SHP77 treated with DMSO at 0.1 percent for 48 hours (cell line): ENCODE measurements at regions not wholly inside any gene's neighbourhood (a gene's known extent, or its start where the extent isn't known, plus 50 kb on each side); places are given as distances from the start of the nearest gene placed in this dataset.

Experiments used
- DNase-seq: peaks from one replicate; lab custom pipeline; 2025; lab: John Stamatoyannopoulos, UW

- no peak for DNase-seq
Observed at GRCh38 chr10:93178226-93178625, 104.5 kb downstream of the CYP26A1 start.

GRCh38 chr10:93180482-93180931 is 106.8 kb downstream of the CYP26A1 start:
- DNase-seq, result no peak

GRCh38 chr10:93181271-93182048 is 107.8 kb downstream of the CYP26A1 start:
- no peak for DNase-seq

GRCh38 chr10:93182049-93182327 is 108.3 kb downstream of the CYP26A1 start:
- no peak for DNase-seq

- DNase-seq, result no peak
Observed at GRCh38 chr10:93182790-93183189, 109.1 kb downstream of the CYP26A1 start.

GRCh38 chr10:93186653-93187052 is 113.0 kb downstream of the CYP26A1 start:
- DNase-seq, result no peak

- DNase-seq, result no peak
Observed at GRCh38 chr10:93189944-93190343, 116.3 kb downstream of the CYP26A1 start.

- DNase-seq, result no peak
Observed at GRCh38 chr10:93190372-93190771, 116.7 kb downstream of the CYP26A1 start.

GRCh38 chr10:93193906-93194305 is 120.2 kb downstream of the CYP26A1 start:
- DNase-seq, result no peak

- no peak for DNase-seq
Observed at GRCh38 chr10:93198401-93199131, 124.9 kb downstream of the CYP26A1 start.

GRCh38 chr10:93199191-93199751 is 125.6 kb downstream of the CYP26A1 start:
- DNase-seq, result no peak

GRCh38 chr10:93204494-93205485 is 131.1 kb downstream of the CYP26A1 start:
- DNase-seq, result no peak

- no peak for DNase-seq
Observed at GRCh38 chr10:93206652-93207051, 133.0 kb downstream of the CYP26A1 start.

- no peak for DNase-seq
Observed at GRCh38 chr10:93208717-93209464, 135.2 kb downstream of the CYP26A1 start.

GRCh38 chr10:93211991-93212390 is 138.3 kb downstream of the CYP26A1 start:
- no peak for DNase-seq

GRCh38 chr10:93215312-93215711 is 141.6 kb downstream of the CYP26A1 start:
- DNase-seq, result no peak

GRCh38 chr10:93216341-93216985 is 142.8 kb downstream of the CYP26A1 start:
- no peak for DNase-seq

GRCh38 chr10:93218386-93218785 is 144.7 kb downstream of the CYP26A1 start:
- DNase-seq, result peak; percentile 68

- DNase-seq, result no peak
Observed at GRCh38 chr10:93219347-93219746, 145.7 kb downstream of the CYP26A1 start.

- no peak for DNase-seq
Observed at GRCh38 chr10:93220296-93221170, 146.8 kb downstream of the CYP26A1 start.
